GM12891 (cell line): ENCODE measurements at regions not wholly inside any gene's neighbourhood (a gene's known extent, or its start where the extent isn't known, plus 50 kb on each side); places are given as distances from the start of the nearest gene placed in this dataset.

Experiments
- POLR2A ChIP-seq: IDR thresholded peaks from 2 replicates; pipeline ENCODE4 v1.6.1; 2011; ENCODE audit warnings: low read depth, low read length, control low read depth
- TAF1 ChIP-seq: IDR thresholded peaks from 2 replicates; pipeline ENCODE4 v1.6.1; 2011; ENCODE audit warnings: low read depth, low read length, control low read depth

DNA sequence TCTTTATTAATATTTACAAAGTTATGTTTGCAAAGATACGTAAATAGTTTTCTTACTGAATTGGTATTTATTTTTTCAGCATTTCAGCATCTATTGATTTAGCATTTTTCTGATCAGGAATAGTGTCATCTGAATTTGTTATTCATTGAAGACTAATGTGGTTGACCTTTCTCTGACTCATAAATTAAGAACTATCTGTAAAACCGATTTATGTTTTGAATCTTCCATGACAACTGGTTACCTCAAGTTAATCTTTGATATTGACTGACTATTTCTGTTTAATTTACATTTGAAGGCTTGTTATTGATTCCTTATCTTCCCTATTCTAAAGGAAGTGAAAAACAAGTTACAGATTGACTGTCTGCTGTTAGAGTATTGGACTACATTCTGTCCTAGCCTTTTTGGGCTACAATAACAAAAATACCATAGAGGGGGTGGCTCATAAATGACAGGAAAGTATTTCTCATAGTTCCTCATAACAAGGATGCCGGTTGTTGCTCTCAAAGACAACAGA lies 1131.4 kb downstream of the PLA2G4A start:
- TF ChIP-seq TAF1 (no peak), POLR2A (no peak)
